PC-9 (cell line): ENCODE measurements at regions not wholly inside any gene's neighbourhood (a gene's known extent, or its start where the extent isn't known, plus 50 kb on each side); places are given as distances from the start of the nearest gene placed in this dataset.

Source experiments
- BruUV-seq: library from RNA; stranded (reverse); fragments of 400-500 nt; replicated peaks from 2 replicates; lab custom pipeline; 2021; lab: Mats Ljungman, UMichigan
- CTCF ChIA-PET: fragments of 300-600 bp; sonication (Branson Sonifier 250); formaldehyde crosslinking; loops from one replicate; lab custom pipeline; 2022; ENCODE audit warnings: antibody characterized with exemption; lab: Charles Lee
- POLR2A ChIA-PET: fragments of 300-600 bp; sonication (Branson Sonifier 250); formaldehyde crosslinking; loops from one replicate; lab custom pipeline; 2022; ENCODE audit warnings: antibody characterized with exemption; ENCODE audit not compliant: unreplicated experiment; lab: Charles Lee
- DNase-seq, 2 experiments: peaks; one replicate each; pipeline versions ENCODE4 v3.0.0 to v3.0.0-alpha.2; 2015 to 2022; ENCODE audit warnings: mixed read lengths in 1 of 2
- H2AFZ ChIP-seq: fragments of 200-600 bp; sonication (generic); 2 replicates; pipeline ENCODE4 v1.8.1; 2017; ENCODE audit warnings: antibody characterized with exemption
- H3F3A ChIP-seq: fragments of 200-600 bp; sonication (generic); 2 replicates; pipeline ENCODE4 v1.8.1; 2017; ENCODE audit warnings: antibody characterized with exemption, mild to moderate bottlenecking, low read depth; ENCODE audit not compliant: insufficient read depth
- H3K27ac ChIP-seq: fragments of 200-600 bp; sonication (generic); 2 replicates; pipeline ENCODE4 v1.6.1; 2016; ENCODE audit warnings: mixed run types
- H3K27me3 ChIP-seq: fragments of 200-600 bp; sonication (generic); 2 replicates; pipeline ENCODE4 v1.6.1; 2016; ENCODE audit warnings: low read depth, mixed run types; ENCODE audit not compliant: insufficient read depth
- H3K36me3 ChIP-seq: fragments of 200-600 bp; sonication (generic); 2 replicates; pipeline ENCODE4 v1.6.1; 2016; ENCODE audit warnings: low read depth, mixed run types
- H3K4me1 ChIP-seq: fragments of 200-600 bp; sonication (generic); replicated peaks from 2 replicates; pipeline ENCODE4 v1.6.1; 2016; ENCODE audit warnings: mixed run types; ENCODE audit not compliant: insufficient read depth
- H3K4me2 ChIP-seq: fragments of 200-600 bp; sonication (generic); 2 replicates; pipeline ENCODE4 v1.6.1; 2017; ENCODE audit warnings: mixed run types
- H3K4me3 ChIP-seq: fragments of 200-600 bp; sonication (generic); 2 replicates; pipeline ENCODE4 v1.6.1; 2016; ENCODE audit warnings: mixed run types
- H3K79me2 ChIP-seq: fragments of 200-600 bp; sonication (generic); 2 replicates; pipeline ENCODE4 v1.6.1; 2017; ENCODE audit warnings: low read depth, mixed run types
- H3K9me2 ChIP-seq: fragments of 200-600 bp; sonication (generic); 2 replicates; pipeline ENCODE4 v1.8.1; 2017; ENCODE audit warnings: mild to moderate bottlenecking; ENCODE audit not compliant: insufficient read depth
- H3K9me3 ChIP-seq: fragments of 200-600 bp; sonication (generic); 2 replicates; pipeline ENCODE4 v1.8.1; 2016; ENCODE audit warnings: low read depth; ENCODE audit not compliant: insufficient read depth
- H4K20me1 ChIP-seq: fragments of 200-600 bp; sonication (generic); 2 replicates; pipeline ENCODE4 v1.8.1; 2017; ENCODE audit not compliant: insufficient read depth
- EZH2 ChIP-seq: fragments of 200-600 bp; sonication (generic); IDR thresholded peaks from 2 replicates; pipeline ENCODE4 v1.8.0; 2017; ENCODE audit warnings: antibody characterized with exemption, low read depth
- intact Hi-C: fragments of 100-400 bp; cut with micrococcal nuclease; formaldehyde crosslinking; loops from one replicate; pipeline ENCODE4 v1.10.0; 2022; ENCODE audit not compliant: unreplicated experiment
- TF ChIP-seq, protein P1 (sequence below): fragments of 200-600 bp; sonication (generic); conservative IDR thresholded peaks from 2 replicates; pipeline ENCODE4 v1.6.1; 2017; ENCODE audit warnings: mixed run types, antibody characterized with exemption, mild to moderate bottlenecking, moderate library complexity

DNA sequence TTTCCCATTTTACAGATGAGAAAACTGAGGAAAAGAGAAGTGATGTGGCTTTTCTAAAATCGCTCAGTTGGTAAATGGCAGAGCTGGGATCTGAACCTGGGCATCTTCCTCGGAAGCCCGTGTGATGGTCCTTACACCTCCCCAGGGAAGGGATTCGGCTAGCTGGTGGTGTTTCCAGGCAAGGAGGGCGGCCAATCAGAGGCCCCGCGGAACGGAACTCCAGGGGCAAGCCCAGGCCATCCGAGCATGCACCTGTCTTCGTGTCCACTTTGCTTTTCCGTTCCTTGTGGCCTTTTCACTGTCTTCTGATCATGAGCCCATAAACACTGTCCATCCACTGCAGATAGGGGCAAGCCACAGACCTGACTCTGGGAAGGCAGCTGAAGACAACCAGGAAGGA lies 114.8 kb upstream of the TMEM132D start:
- Histone ChIP-seq H3F3A (no peaks in the 10 kb centered on the region), H3K4me2 (no peak overlapping the region), H3K27me3 (peaks cover 55% of the 10 kb centered on the region), H3K4me1 (no peaks in the 10 kb centered on the region), H3K9me3 (no peaks in the 10 kb centered on the region), H4K20me1 (no peaks in the 10 kb centered on the region), H2AFZ (no peak overlapping the region), H3K4me3 (no peak overlapping the region), H3K27ac (no peak overlapping the region), H3K79me2 (no peaks in the 10 kb centered on the region), H3K9me2 (no peaks in the 10 kb centered on the region), H3K36me3 (no peaks in the 10 kb centered on the region)
- intact Hi-C loops, result no loop called here
- DNase-seq, result no peak
- POLR2A ChIA-PET, result no interaction called here
- TF ChIP-seq, protein P1, sequence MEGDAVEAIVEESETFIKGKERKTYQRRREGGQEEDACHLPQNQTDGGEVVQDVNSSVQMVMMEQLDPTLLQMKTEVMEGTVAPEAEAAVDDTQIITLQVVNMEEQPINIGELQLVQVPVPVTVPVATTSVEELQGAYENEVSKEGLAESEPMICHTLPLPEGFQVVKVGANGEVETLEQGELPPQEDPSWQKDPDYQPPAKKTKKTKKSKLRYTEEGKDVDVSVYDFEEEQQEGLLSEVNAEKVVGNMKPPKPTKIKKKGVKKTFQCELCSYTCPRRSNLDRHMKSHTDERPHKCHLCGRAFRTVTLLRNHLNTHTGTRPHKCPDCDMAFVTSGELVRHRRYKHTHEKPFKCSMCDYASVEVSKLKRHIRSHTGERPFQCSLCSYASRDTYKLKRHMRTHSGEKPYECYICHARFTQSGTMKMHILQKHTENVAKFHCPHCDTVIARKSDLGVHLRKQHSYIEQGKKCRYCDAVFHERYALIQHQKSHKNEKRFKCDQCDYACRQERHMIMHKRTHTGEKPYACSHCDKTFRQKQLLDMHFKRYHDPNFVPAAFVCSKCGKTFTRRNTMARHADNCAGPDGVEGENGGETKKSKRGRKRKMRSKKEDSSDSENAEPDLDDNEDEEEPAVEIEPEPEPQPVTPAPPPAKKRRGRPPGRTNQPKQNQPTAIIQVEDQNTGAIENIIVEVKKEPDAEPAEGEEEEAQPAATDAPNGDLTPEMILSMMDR, result no peak
- no peak for TF ChIP-seq EZH2
- BruUV-seq, result no TSS peak
- CTCF ChIA-PET, result no interaction called here

DNA sequence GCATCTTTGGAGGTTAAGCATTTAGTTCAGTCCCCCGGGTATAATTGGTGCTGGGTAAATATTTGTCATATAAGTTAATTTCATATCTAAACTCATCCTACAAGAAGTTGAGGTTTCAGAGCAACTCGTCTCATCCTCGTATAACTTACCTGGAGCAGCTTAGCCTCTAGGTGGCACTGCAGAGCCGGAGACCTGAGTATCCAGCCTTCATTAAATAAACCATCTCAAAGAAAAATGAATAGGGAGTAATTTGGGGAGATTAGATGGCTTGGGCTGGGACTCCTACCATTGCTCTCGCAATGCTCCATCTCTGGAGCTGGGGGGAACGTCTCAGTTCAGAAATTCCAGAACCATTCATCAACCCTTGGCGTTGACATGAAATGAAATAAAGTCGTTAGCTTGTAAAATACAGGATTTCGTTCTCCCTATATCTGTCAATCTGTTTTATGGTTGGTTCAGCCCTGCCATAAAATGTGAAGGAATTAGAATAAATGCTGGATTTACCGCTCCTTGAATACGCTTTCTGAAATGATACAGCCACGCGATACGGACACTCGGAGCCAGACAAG lies 122.9 kb upstream of the TMEM132D start:
- H3K36me3 ChIP-seq, result no peaks in the 10 kb centered on the region
- no peak overlapping the region for H3K27ac ChIP-seq
- peak in 1 of 2 experiments; percentile 28 for DNase-seq
- no peaks in the 10 kb centered on the region for H4K20me1 ChIP-seq
- peaks cover 26% of the 10 kb centered on the region for H3K27me3 ChIP-seq
- H3K4me1 ChIP-seq, result no peaks in the 10 kb centered on the region
- no peak overlapping the region for H3K4me3 ChIP-seq
- TF ChIP-seq, protein P1, result peak; percentile 70
- TF ChIP-seq EZH2, result no peak
- H2AFZ ChIP-seq, result no peak overlapping the region
- intact Hi-C loops, result loop anchor here (5.0 kb wide), 1 partner anchor 311 kb away; the partner anchor contains the start of gene PIWIL1
- H3K9me3 ChIP-seq, result no peaks in the 10 kb centered on the region
- no peaks in the 10 kb centered on the region for H3F3A ChIP-seq
- no TSS peak for BruUV-seq
- H3K4me2 ChIP-seq, result no peak overlapping the region
- ChIA-PET CTCF (no interaction called here), POLR2A (no interaction called here)
- no peaks in the 10 kb centered on the region for H3K9me2 ChIP-seq
- H3K79me2 ChIP-seq, result no peaks in the 10 kb centered on the region

DNA sequence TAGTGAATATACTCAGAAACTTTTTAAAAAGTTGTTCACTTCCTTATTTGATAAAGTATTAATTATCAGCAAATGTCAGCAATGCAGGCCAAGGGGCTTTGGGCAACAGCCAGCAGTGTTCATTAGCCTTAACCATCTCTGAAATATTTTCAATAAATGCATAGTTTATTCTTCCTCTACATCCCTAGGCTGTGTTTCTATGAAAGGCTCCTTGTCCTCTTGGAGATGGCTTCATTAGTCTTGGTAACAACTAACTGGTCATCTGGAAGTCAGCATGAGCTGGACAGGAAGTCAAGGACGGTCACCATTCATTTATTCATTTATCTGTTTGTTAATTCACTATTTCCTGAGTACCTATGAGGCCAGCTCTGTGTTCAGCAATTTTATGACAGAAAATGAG lies 124.0 kb upstream of the TMEM132D start:
- intact Hi-C loops, result loop anchor here (5.0 kb wide), 1 partner anchor 310 kb away; the partner anchor contains the start of gene PIWIL1
- CTCF ChIA-PET, result interaction anchor here (0.6 kb wide), 1 partner anchor 150 kb away, joined by 3 read pairs; no protein-coding TSS in a partner anchor
- POLR2A ChIA-PET, result no interaction called here

More for the DNA sequence above, 124.0 kb upstream of the TMEM132D start:
- Histone ChIP-seq H3K27me3 (peaks cover 30% of the 10 kb centered on the region), H3K4me3 (no peak overlapping the region), H2AFZ (no peak overlapping the region), H3K4me2 (no peak overlapping the region), H3K36me3 (no peaks in the 10 kb centered on the region), H3K79me2 (no peaks in the 10 kb centered on the region), H4K20me1 (no peaks in the 10 kb centered on the region; the same call in 1 of the 2 replicates), H3K27ac (no peak overlapping the region), H3K9me3 (no peaks in the 10 kb centered on the region), H3K9me2 (no peaks in the 10 kb centered on the region), H3K4me1 (no peaks in the 10 kb centered on the region), H3F3A (no peaks in the 10 kb centered on the region)
- no peak for DNase-seq
- BruUV-seq, result no TSS peak
- TF ChIP-seq EZH2, result no peak
